Sciatic nerve (tissue), 2 donors: ENCODE measurements at regions not wholly inside any gene's neighbourhood (a gene's known extent, or its start where the extent isn't known, plus 50 kb on each side); places are given as distances from the start of the nearest gene placed in this dataset.
"Not testable (repeated sequence)": the region's sequence is repeated elsewhere in the genome, so short reads cannot be mapped to it uniquely, and the experiment has no call there.

Source experiments
- ATAC-seq: fragments of 200-7000 bp; cut with Tn5 transposase; one replicate; pipeline ENCODE4 v1.9.1; 2020; ENCODE audit warnings: mild to moderate bottlenecking, moderate library complexity
- DNase-seq: peaks from one replicate; pipeline ENCODE4 v3.0.0-alpha.2; 2020; ENCODE audit warnings: low spot score
- intact Hi-C: fragments of 100-400 bp; cut with DNase I; formaldehyde crosslinking; loops from one replicate; pipeline ENCODE4 v1.14.2; 2022
- donor health status: DM: no; HTN: no; CAD: no.
- donor health status: DM: no; HTN: no; CAD: no.

GRCh38 chr14:105630293-105630934, 104.0 kb downstream of the TMEM121 start:
- DNase-seq, intact Hi-C loops, ATAC-seq: not testable (repeated sequence)

- ATAC-seq, DNase-seq, intact Hi-C loops: not testable (repeated sequence)
Observed at GRCh38 chr14:105630935-105631779, 104.8 kb downstream of the TMEM121 start.

GRCh38 chr14:105632010-105632409, 105.6 kb downstream of the TMEM121 start:
- DNase-seq = no peak
- intact Hi-C loops = no loop called here
- no peak for ATAC-seq

GRCh38 chr14:105633596-105633995, 107.2 kb downstream of the TMEM121 start:
- DNase-seq, intact Hi-C loops, ATAC-seq: not testable (repeated sequence)

- DNase-seq (no peak), ATAC-seq (no peak)
- intact Hi-C loops = no loop called here
Observed at GRCh38 chr14:105635560-105635959, 109.2 kb downstream of the TMEM121 start.

- intact Hi-C loops, DNase-seq, ATAC-seq: not testable (repeated sequence)
Observed at GRCh38 chr14:105636021-105636420, 109.6 kb downstream of the TMEM121 start.

GRCh38 chr14:105636935-105637334, 110.6 kb downstream of the TMEM121 start:
- ATAC-seq = no peak
- intact Hi-C loops = no loop called here
- DNase-seq = no peak

- ATAC-seq = peak; percentile 24
- intact Hi-C loops, DNase-seq: not testable (repeated sequence)
Observed at GRCh38 chr14:105637345-105637744, 111.0 kb downstream of the TMEM121 start.

GRCh38 chr14:105639969-105640931, 113.9 kb downstream of the TMEM121 start:
- ATAC-seq, DNase-seq, intact Hi-C loops: not testable (repeated sequence)

GRCh38 chr14:105641075-105641937, 114.9 kb downstream of the TMEM121 start:
- DNase-seq = no peak
- intact Hi-C loops = no loop called here
- ATAC-seq = no peak

GRCh38 chr14:105641951-105642350, 115.6 kb downstream of the TMEM121 start:
- DNase-seq, intact Hi-C loops, ATAC-seq: not testable (repeated sequence)

GRCh38 chr14:105642486-105642885, 116.1 kb downstream of the TMEM121 start:
- DNase-seq, intact Hi-C loops, ATAC-seq: not testable (repeated sequence)

GRCh38 chr14:105643406-105644052, 117.1 kb downstream of the TMEM121 start:
- ATAC-seq, DNase-seq, intact Hi-C loops: not testable (repeated sequence)

- intact Hi-C loops, DNase-seq, ATAC-seq: not testable (repeated sequence)
Observed at GRCh38 chr14:105644053-105644435, 117.7 kb downstream of the TMEM121 start.

- ATAC-seq, DNase-seq: not testable (repeated sequence)
Observed at GRCh38 chr14:105644457-105644856, 118.1 kb downstream of the TMEM121 start.

GRCh38 chr14:105644891-105645290, 118.5 kb downstream of the TMEM121 start:
- intact Hi-C loops, DNase-seq, ATAC-seq: not testable (repeated sequence)

More at GRCh38 chr14:105644457-105644856, 118.1 kb downstream of the TMEM121 start:
- intact Hi-C loops = not testable (repeated sequence)

GRCh38 chr14:105645389-105645788, 119.0 kb downstream of the TMEM121 start:
- intact Hi-C loops, DNase-seq: not testable (repeated sequence)
- ATAC-seq = peak; percentile 22
